ENCODE measurements at regions not wholly inside any gene's neighbourhood (a gene's known extent, or its start where the extent isn't known, plus 50 kb on each side); places are given as distances from the start of the nearest gene placed in this dataset.

DNA sequence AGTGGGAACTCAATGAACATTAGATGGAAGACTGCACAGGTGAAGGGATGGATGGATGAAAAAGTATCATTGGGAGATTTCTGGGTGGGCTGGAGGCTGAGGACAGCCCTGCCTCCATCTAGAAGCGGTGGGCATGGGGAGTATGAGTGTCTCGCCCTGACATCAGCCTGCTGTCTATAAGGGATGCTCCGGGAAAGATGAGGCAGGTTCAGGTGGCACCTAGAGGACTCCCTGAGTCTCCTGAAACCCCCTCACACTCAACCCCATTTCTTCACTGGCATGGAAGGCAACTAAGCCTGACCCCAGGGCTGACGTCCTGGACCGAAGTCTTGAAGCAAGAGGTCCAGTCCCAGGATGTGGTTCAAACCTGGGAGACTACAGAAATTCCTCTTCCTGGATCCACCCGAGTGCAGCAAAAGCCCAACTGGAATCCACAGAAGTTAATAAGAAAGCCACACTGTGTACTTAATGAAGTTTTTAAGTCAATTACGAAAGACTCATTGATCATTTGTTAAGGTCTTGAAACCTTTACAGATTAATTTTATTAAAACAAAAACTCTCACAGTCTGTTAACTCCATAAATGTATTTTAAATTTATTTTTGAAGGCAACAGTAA, 238.8 kb downstream of the EMX2 start:
- H3K4me3 ChIP-seq (ENCODE audit: low read length), result no peak overlapping the region
- TF ChIP-seq, protein P1, sequence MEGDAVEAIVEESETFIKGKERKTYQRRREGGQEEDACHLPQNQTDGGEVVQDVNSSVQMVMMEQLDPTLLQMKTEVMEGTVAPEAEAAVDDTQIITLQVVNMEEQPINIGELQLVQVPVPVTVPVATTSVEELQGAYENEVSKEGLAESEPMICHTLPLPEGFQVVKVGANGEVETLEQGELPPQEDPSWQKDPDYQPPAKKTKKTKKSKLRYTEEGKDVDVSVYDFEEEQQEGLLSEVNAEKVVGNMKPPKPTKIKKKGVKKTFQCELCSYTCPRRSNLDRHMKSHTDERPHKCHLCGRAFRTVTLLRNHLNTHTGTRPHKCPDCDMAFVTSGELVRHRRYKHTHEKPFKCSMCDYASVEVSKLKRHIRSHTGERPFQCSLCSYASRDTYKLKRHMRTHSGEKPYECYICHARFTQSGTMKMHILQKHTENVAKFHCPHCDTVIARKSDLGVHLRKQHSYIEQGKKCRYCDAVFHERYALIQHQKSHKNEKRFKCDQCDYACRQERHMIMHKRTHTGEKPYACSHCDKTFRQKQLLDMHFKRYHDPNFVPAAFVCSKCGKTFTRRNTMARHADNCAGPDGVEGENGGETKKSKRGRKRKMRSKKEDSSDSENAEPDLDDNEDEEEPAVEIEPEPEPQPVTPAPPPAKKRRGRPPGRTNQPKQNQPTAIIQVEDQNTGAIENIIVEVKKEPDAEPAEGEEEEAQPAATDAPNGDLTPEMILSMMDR (conservative IDR thresholded peaks at IDR 0.05; ENCODE audit: low read depth, low read length), result no peak
- DNase-seq (ENCODE audit: low read depth), result no peak

DNA sequence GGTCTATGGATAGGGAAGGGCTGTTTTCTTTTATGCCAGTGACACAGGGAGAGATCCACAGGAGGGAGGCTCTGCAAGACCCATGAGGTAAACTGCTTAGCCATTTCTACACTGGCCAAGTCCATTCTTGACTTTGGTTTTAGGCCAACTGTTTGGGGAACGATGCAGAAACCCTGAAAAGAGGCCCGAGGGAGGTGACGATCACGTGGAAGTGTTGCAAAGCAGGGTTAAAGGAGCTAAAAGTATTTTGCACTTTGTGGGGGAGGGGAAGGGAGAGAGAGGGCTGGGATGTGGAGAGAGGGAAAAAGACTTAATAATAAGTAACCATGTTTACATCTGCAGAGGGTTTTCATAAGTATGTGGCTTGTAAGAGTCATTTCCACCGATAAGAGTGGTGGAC, 239.7 kb downstream of the EMX2 start:
- H3K4me3 ChIP-seq (ENCODE audit: low read length), result no peak overlapping the region
- DNase-seq (ENCODE audit: low read depth), result no peak
- TF ChIP-seq, protein P1 (conservative IDR thresholded peaks at IDR 0.05; ENCODE audit: low read depth, low read length), result no peak

DNA sequence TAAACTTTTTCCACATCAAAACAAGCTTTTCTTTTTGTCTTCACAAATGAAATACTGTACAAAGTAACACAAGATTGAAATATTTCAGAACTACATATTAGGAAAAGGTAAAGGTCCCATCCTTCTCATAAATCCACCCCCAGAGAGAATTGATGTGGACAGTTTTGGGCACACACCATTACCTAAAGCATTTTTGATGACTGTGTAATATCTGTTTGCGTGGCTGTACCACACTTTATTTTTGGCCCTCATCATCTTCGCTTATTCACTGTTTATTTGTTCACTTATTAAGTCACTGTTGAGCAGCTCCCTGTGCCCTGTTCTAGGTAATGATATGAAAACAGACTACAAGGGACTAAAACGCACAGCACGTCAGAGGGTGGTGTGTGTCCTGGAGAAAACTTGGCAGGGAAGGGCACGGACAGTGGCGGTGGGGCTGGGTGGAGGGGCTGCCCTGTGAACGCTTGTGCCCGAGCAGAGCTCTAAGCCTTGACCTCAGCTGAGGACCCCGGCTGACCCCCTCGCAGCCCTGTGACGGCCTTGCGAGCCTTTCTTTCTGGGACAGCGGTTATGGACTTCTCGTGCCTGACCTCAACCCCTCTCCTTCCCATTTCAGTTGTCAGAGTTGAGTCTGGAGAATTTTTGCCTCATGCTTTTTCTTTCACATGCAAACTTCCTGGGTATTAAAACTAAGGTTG, 241.3 kb downstream of the EMX2 start:
- no peak for DNase-seq (ENCODE audit: low read depth)
- TF ChIP-seq, protein P1 (conservative IDR thresholded peaks at IDR 0.05; ENCODE audit: low read depth, low read length), result no peak
- no peak overlapping the region for H3K4me3 ChIP-seq (ENCODE audit: low read length)

DNA sequence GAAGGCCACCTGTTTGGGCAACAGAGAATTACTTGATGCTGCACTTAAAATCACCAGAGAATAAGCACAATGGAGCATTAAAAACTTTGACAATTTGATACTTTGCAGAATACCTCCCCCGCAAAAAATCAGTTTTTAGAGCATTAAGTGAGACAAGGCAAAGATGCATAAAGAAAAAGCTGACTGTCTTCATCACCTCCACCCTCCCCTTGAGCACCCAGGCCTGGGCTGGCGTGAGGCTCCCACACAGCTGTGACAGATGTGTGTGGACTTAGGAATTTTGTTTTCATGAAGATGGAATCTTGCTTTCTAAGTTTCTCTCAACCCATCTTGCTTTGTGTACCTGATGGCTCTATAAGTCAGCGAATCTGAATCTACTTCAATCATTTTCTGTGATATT, 242.2 kb downstream of the EMX2 start:
- TF ChIP-seq, protein P1 (conservative IDR thresholded peaks at IDR 0.05; ENCODE audit: low read depth, low read length), result no peak
- no peak for DNase-seq (ENCODE audit: low read depth)
- H3K4me3 ChIP-seq (ENCODE audit: low read length), result no peak overlapping the region

DNA sequence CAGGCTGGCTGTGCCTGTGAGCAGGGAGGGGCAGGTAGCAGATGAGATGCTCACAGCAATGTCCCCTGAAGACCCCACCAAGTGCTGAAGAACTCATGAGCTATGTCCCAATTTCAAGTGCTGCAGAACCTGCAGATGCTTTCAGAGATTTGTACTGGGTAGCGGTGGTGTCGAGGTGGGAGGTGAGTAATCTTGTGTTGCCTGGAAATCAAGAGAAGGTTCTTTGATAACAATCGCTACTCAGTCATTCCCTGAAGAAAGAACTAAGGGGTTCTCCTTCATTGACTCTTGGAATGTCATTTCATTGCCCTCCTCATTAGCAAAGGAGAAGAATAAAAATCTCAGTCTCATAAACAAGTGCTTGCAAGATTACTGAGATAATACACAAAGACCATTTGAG, 246.4 kb downstream of the EMX2 start:
- TF ChIP-seq, protein P1 (conservative IDR thresholded peaks at IDR 0.05; ENCODE audit: low read depth, low read length), result no peak
- no peak for DNase-seq (ENCODE audit: low read depth)
- no peak overlapping the region for H3K4me3 ChIP-seq (ENCODE audit: low read length)

DNA sequence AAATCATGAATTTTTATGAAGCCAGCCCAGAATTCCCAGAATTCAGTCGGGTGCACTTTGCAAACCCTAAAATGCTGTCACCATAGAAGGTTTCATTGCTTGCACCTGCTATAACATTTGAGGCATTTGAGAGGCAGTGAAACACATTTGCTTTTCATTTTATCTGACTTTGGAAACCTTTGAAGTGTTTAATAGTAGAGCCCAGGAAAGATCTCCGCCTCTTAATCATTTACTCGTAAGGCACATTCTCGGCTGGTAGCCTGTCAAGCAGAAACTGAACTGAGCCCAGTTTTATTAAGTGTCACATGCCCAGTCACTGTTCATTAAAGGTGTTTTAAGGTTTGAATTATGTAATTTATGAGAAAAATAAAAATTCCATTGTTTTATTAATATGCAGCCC, 247.6 kb downstream of the EMX2 start:
- H3K4me3 ChIP-seq (ENCODE audit: low read length), result no peak overlapping the region
- DNase-seq (ENCODE audit: low read depth), result no peak
- TF ChIP-seq, protein P1 (conservative IDR thresholded peaks at IDR 0.05; ENCODE audit: low read depth, low read length), result no peak

DNA sequence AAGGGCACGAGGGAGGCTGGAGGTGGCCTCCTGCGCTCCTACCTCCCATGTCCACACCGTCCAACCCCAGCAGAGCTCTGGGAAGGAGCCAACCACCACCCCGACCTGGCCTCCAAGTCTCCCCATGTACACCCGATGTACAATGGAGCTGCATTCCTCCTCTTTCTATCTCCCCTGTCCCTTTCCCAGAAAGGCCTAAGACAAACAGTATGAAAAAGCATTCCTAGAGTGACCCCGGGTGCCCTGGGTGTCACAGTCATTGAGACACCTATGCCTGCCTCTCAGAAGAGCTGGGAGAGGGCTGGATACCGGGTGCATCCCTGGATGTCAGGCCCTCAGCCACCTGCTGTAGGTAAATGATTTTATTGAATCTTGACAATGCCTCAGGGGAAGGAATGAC, 248.1 kb downstream of the EMX2 start:
- no peak overlapping the region for H3K4me3 ChIP-seq (ENCODE audit: low read length)
- TF ChIP-seq, protein P1 (conservative IDR thresholded peaks at IDR 0.05; ENCODE audit: low read depth, low read length), result no peak
- no peak for DNase-seq (ENCODE audit: low read depth)

Data from retinal pigment epithelial cell (primary cell).